HepG2 (cell line): ENCODE measurements at regions not wholly inside any gene's neighbourhood (a gene's known extent, or its start where the extent isn't known, plus 50 kb on each side); places are given as distances from the start of the nearest gene placed in this dataset.
A peak's percentile ranks its signal among the peaks of the same experiment; 100 is the strongest.

Experiments
- ARNTL ChIP-seq: sonication (generic); formaldehyde crosslinking; IDR thresholded peaks from 2 replicates; pipeline ENCODE4 v1.4.0; 2020; ENCODE audit warnings: mild to moderate bottlenecking, missing genetic modification reagents
- CEBPB ChIP-seq: IDR thresholded peaks from 2 replicates; pipeline ENCODE4 v1.6.1; 2011; ENCODE audit warnings: low read depth, low read length, improper control_type of control experiment, borderline replicate concordance
- CHD4 ChIP-seq: fragments of 200-600 bp; sonication (generic); IDR thresholded peaks from 2 replicates; pipeline ENCODE4 v1.7.0; 2017; ENCODE audit warnings: mild to moderate bottlenecking, low read length, borderline replicate concordance
- FOXP1 ChIP-seq, 2 experiments: fragments of 450-650 bp in 1 of 2; IDR thresholded peaks; 2 replicates each; pipeline ENCODE4 v1.6.1; 2017 to 2018; ENCODE audit warnings: antibody characterized with exemption in 1 of 2
- HIVEP1 ChIP-seq: sonication (generic); formaldehyde crosslinking; IDR thresholded peaks from 2 replicates; pipeline ENCODE4 v1.4.0; 2020; ENCODE audit warnings: mild to moderate bottlenecking, missing genetic modification reagents
- KMT2B ChIP-seq: IDR thresholded peaks from 2 replicates; pipeline ENCODE4 v1.6.1; 2016; ENCODE audit warnings: missing genetic modification reagents, missing compliant biosample characterization
- MIXL1 ChIP-seq: IDR thresholded peaks from 2 replicates; pipeline ENCODE4 v1.6.1; 2016
- NR1H2 ChIP-seq: sonication (generic); formaldehyde crosslinking; IDR thresholded peaks from 2 replicates; pipeline ENCODE4 v1.8.1; 2022; ENCODE audit warnings: low read depth, missing genetic modification reagents, borderline replicate concordance
- RBFOX2 ChIP-seq: fragments of 200-400 bp; formaldehyde crosslinking; IDR thresholded peaks from 2 replicates; pipeline ENCODE4 v1.6.1; 2017; ENCODE audit warnings: low read depth, mild to moderate bottlenecking, low read length
- RNF2 ChIP-seq: fragments of 450-650 bp; conservative IDR thresholded peaks from 2 replicates; pipeline ENCODE4 v1.6.1; 2016; ENCODE audit warnings: low read depth
- SOX6 ChIP-seq, 2 experiments: fragments of 450-650 bp in 1 of 2; sonication (generic) in 1 of 2; formaldehyde crosslinking in 1 of 2; IDR thresholded peaks; 2 replicates each; pipeline versions ENCODE4 v1.4.0 to v1.6.1; 2017 to 2020; ENCODE audit warnings: antibody characterized with exemption in 1 of 2, mild to moderate bottlenecking in 1 of 2, missing genetic modification reagents in 1 of 2
- ZFP62 ChIP-seq: sonication (generic); formaldehyde crosslinking; IDR thresholded peaks from 2 replicates; pipeline ENCODE4 v1.4.0; 2020; ENCODE audit warnings: missing genetic modification reagents
- ZNF292 ChIP-seq: sonication (generic); formaldehyde crosslinking; IDR thresholded peaks from 2 replicates; pipeline ENCODE4 v1.8.1; 2022; ENCODE audit warnings: mild to moderate bottlenecking, low read depth, missing genetic modification reagents, borderline replicate concordance
- ZNF30 ChIP-seq: sonication (generic); formaldehyde crosslinking; IDR thresholded peaks from 2 replicates; pipeline ENCODE4 v1.5.0; 2020; ENCODE audit warnings: mild to moderate bottlenecking, missing genetic modification reagents
- ZNF333 ChIP-seq: sonication (generic); formaldehyde crosslinking; IDR thresholded peaks from 2 replicates; pipeline ENCODE4 v1.4.0; 2020; ENCODE audit warnings: mild to moderate bottlenecking, missing genetic modification reagents, borderline replicate concordance
- ZNF501 ChIP-seq: sonication (generic); formaldehyde crosslinking; IDR thresholded peaks from 2 replicates; pipeline ENCODE4 v1.5.1; 2020; ENCODE audit warnings: mild to moderate bottlenecking, moderate library complexity, missing genetic modification reagents
- ZNF556 ChIP-seq: sonication (generic); formaldehyde crosslinking; IDR thresholded peaks from 2 replicates; pipeline ENCODE4 v1.4.0; 2020; ENCODE audit warnings: mild to moderate bottlenecking, missing genetic modification reagents, borderline replicate concordance
- ZNF558 ChIP-seq: sonication (generic); formaldehyde crosslinking; IDR thresholded peaks from 2 replicates; pipeline ENCODE4 v1.9.0; 2022; ENCODE audit warnings: mild to moderate bottlenecking, missing genetic modification reagents, borderline replicate concordance
- ZNF619 ChIP-seq: sonication (generic); formaldehyde crosslinking; IDR thresholded peaks from 2 replicates; pipeline ENCODE4 v1.4.0; 2020; ENCODE audit warnings: mild to moderate bottlenecking, missing genetic modification reagents
- TF ChIP-seq, protein P1 (sequence below): sonication (generic); formaldehyde crosslinking; IDR thresholded peaks from 2 replicates; pipeline ENCODE4 v1.8.1; 2023; ENCODE audit warnings: mild to moderate bottlenecking, missing genetic modification reagents, borderline replicate concordance
- TF ChIP-seq, protein P2 (sequence below): IDR thresholded peaks from 2 replicates; pipeline ENCODE4 v1.6.1; 2012; ENCODE audit warnings: low read depth, low read length, improper control_type of control experiment
- TF ChIP-seq, protein P3 (sequence below): sonication (generic); formaldehyde crosslinking; IDR thresholded peaks from 2 replicates; pipeline ENCODE4 v1.8.0; 2022; ENCODE audit warnings: missing genetic modification reagents, mild to moderate bottlenecking, inconsistent platforms, borderline replicate concordance
- TF ChIP-seq, protein P4 (sequence below): sonication (generic); formaldehyde crosslinking; IDR thresholded peaks from 2 replicates; pipeline ENCODE4 v1.4.0; 2020; ENCODE audit warnings: missing genetic modification reagents, borderline replicate concordance
- TF ChIP-seq, protein P5 (sequence below): sonication (generic); formaldehyde crosslinking; IDR thresholded peaks from 2 replicates; pipeline ENCODE4 v1.4.0; 2020; ENCODE audit warnings: missing genetic modification reagents

DNA sequence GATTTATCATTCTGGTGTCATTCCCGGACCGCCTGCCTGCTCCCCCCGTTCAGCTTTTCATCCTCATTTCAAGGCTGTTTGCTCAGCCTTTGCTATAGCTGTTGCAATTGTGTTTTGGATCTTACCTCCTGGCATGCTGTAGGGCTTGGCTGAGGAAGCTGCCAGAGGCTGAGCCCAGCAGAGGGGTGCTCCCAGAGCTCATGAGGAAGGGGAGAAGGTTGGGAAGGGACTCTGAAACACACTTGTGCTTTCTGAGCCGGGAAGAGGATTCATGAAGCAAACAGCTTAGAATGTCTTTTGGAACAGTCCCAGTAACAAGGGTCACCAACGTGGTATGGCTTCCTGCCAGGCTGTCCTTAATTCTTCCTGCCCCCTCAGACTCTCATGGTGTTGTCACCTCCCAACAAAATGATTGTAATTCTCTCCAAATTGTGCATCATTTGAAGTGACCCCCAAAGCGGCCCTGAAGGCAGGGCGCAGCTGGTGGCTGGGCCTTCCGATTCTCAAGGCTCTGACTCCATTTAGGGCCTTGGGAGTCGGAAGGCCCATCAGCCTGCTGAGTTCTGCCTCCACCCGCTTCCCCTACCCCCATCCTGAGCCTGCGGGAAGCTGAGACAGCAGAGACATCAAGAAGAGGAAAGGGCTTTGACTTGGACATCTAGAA lies 111.9 kb upstream of the ARHGAP5 start (continued):
- no peak for TF ChIP-seq ZNF619
- TF ChIP-seq CEBPB, result 0 out of 2 replicates have a peak, but pooled peaks have one; percentile 39
- TF ChIP-seq, protein P1, sequence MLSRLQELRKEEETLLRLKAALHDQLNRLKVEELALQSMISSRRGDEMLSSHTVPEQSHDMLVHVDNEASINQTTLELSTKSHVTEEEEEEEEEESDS (CRISPR knock-in tag), result no peak
- no peak for TF ChIP-seq RNF2
- TF ChIP-seq, protein P2, sequence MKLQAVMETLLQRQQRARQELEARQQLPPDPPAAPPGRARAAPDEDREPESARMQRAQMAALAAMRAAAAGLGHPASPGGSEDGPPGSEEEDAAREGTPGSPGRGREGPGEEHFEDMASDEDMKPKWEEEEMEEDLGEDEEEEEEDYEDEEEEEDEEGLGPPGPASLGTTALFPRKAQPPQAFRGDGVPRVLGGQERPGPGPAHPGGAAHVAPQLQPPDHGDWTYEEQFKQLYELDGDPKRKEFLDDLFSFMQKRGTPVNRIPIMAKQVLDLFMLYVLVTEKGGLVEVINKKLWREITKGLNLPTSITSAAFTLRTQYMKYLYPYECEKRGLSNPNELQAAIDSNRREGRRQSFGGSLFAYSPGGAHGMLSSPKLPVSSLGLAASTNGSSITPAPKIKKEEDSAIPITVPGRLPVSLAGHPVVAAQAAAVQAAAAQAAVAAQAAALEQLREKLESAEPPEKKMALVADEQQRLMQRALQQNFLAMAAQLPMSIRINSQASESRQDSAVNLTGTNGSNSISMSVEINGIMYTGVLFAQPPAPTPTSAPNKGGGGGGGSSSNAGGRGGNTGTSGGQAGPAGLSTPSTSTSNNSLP, result no peak
- TF ChIP-seq, protein P3, sequence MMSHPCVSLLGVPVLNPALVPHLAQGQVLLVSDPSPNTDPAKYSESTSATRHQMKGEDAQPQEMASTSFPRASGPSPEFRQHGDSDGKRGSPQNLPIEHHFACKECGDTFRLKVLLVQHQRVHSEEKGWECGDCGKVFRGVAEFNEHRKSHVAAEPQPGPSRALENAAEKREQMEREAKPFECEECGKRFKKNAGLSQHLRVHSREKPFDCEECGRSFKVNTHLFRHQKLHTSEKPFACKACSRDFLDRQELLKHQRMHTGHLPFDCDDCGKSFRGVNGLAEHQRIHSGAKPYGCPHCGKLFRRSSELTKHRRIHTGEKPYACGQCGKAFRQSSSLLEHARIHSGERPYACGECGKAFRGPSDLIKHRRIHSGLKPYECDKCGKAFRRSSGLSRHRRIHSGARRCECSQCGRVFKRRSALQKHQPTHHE, result no peak
- TF ChIP-seq FOXP1 (IDR thresholded peaks at IDR 0.05), result no peak
- TF ChIP-seq FOXP1 (CRISPR knock-in tag; IDR thresholded peaks at IDR 0.05), result no peak
- 0 out of 2 replicates have a peak, but pooled peaks have one; percentile 52 for TF ChIP-seq HIVEP1 (CRISPR knock-in tag)
- no peak for TF ChIP-seq CHD4
- no peak for TF ChIP-seq ZNF501 (CRISPR knock-in tag)
- TF ChIP-seq ZNF333, result 0 out of 2 replicates have a peak, but pooled peaks have one; percentile 42
- TF ChIP-seq NR1H2, result 0 out of 2 replicates have a peak, but pooled peaks have one; percentile 28
- TF ChIP-seq SOX6 (IDR thresholded peaks at IDR 0.05), result no peak
- TF ChIP-seq SOX6 (CRISPR knock-in tag; IDR thresholded peaks at IDR 0.05), result no peak
- TF ChIP-seq, protein P4, sequence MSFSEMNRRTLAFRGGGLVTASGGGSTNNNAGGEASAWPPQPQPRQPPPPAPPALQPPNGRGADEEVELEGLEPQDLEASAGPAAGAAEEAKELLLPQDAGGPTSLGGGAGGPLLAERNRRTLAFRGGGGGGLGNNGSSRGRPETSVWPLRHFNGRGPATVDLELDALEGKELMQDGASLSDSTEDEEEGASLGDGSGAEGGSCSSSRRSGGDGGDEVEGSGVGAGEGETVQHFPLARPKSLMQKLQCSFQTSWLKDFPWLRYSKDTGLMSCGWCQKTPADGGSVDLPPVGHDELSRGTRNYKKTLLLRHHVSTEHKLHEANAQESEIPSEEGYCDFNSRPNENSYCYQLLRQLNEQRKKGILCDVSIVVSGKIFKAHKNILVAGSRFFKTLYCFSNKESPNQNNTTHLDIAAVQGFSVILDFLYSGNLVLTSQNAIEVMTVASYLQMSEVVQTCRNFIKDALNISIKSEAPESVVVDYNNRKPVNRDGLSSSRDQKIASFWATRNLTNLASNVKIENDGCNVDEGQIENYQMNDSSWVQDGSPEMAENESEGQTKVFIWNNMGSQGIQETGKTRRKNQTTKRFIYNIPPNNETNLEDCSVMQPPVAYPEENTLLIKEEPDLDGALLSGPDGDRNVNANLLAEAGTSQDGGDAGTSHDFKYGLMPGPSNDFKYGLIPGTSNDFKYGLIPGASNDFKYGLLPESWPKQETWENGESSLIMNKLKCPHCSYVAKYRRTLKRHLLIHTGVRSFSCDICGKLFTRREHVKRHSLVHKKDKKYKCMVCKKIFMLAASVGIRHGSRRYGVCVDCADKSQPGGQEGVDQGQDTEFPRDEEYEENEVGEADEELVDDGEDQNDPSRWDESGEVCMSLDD, result no peak
- no peak for TF ChIP-seq MIXL1 (CRISPR knock-in tag)
- no peak for TF ChIP-seq ZNF292 (CRISPR knock-in tag)
- TF ChIP-seq ZNF30 (CRISPR knock-in tag), result no peak
- no peak for TF ChIP-seq KMT2B (CRISPR knock-in tag)
- no peak for TF ChIP-seq ZFP62 (CRISPR knock-in tag)
- TF ChIP-seq, protein P5, sequence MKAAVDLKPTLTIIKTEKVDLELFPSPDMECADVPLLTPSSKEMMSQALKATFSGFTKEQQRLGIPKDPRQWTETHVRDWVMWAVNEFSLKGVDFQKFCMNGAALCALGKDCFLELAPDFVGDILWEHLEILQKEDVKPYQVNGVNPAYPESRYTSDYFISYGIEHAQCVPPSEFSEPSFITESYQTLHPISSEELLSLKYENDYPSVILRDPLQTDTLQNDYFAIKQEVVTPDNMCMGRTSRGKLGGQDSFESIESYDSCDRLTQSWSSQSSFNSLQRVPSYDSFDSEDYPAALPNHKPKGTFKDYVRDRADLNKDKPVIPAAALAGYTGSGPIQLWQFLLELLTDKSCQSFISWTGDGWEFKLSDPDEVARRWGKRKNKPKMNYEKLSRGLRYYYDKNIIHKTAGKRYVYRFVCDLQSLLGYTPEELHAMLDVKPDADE (CRISPR knock-in tag), result no peak
- TF ChIP-seq ARNTL (CRISPR knock-in tag), result 0 out of 2 replicates have a peak, but pooled peaks have one; percentile 32
- TF ChIP-seq ZNF558 (CRISPR knock-in tag), result no peak
- no peak for TF ChIP-seq ZNF556
- no peak for TF ChIP-seq RBFOX2
